Skeletal muscle tissue (tissue), 3 donors: ENCODE measurements at regions not wholly inside any gene's neighbourhood (a gene's known extent, or its start where the extent isn't known, plus 50 kb on each side); places are given as distances from the start of the nearest gene placed in this dataset.

Experiments used
- H3K27ac ChIP-seq: one replicate; pipeline ENCODE4 v1.7.0; 2013; ENCODE audit warnings: mild to moderate bottlenecking, low read depth, low read length, inconsistent platforms
- H3K27me3 ChIP-seq, 3 donors: one replicate each; pipeline ENCODE4 v1.7.0; 2013; ENCODE audit warnings: low read length in 3 of 3; ENCODE audit not compliant: control insufficient read depth in 3 of 3, insufficient read depth in 3 of 3
- H3K36me3 ChIP-seq, 3 donors: one replicate each; pipeline ENCODE4 v1.7.0; 2013; ENCODE audit warnings: low read length in 3 of 3; ENCODE audit not compliant: control insufficient read depth in 3 of 3, insufficient read depth in 3 of 3
- H3K4me1 ChIP-seq, 3 donors: one replicate each; pipeline ENCODE4 v1.7.0; 2013; ENCODE audit warnings: low read length in 3 of 3, mild to moderate bottlenecking in 3 of 3; ENCODE audit not compliant: control insufficient read depth in 3 of 3, insufficient read depth in 3 of 3
- H3K4me3 ChIP-seq, 3 donors: one replicate each; pipeline ENCODE4 v1.7.0; 2013; ENCODE audit warnings: low read length in 3 of 3
- H3K9ac ChIP-seq, 3 donors: one replicate each; pipeline ENCODE4 v1.7.0; 2013; ENCODE audit warnings: low read length in 3 of 3, mild to moderate bottlenecking in 3 of 3, moderate library complexity in 2 of 3, low read depth in 1 of 3
- H3K9me3 ChIP-seq, 3 donors: one replicate each; pipeline ENCODE4 v1.7.0; 2013; ENCODE audit warnings: low read length in 3 of 3; ENCODE audit not compliant: control insufficient read depth in 3 of 3
- donor health status: Osteomylitis.

GRCh38 chr20:50286609-50287008 lies 96.0 kb downstream of the CEBPB start:
- Histone ChIP-seq H3K36me3 (no peaks in the 10 kb centered on the region), H3K4me3 (no peak overlapping the region), H3K9ac (peak overlapping the region in 2 of 3 donors; percentile 58 to 60), H3K4me1 (peaks cover 36 to 57% (median 46%) of the 10 kb centered on the region in 3 donors), H3K27ac (peak overlapping the region; percentile 82), H3K27me3 (no peaks in the 10 kb centered on the region), H3K9me3 (no peaks in the 10 kb centered on the region)

GRCh38 chr20:50287512-50287911 lies 96.9 kb downstream of the CEBPB start:
- no peaks in the 10 kb centered on the region for H3K27me3 ChIP-seq
- peaks cover 45 to 61% (median 48%) of the 10 kb centered on the region in 3 donors for H3K4me1 ChIP-seq
- no peak overlapping the region for H3K27ac ChIP-seq
- H3K36me3 ChIP-seq, result no peaks in the 10 kb centered on the region
- no peak overlapping the region for H3K4me3 ChIP-seq
- no peak overlapping the region for H3K9ac ChIP-seq
- no peaks in the 10 kb centered on the region for H3K9me3 ChIP-seq

GRCh38 chr20:50288128-50288623 lies 97.5 kb downstream of the CEBPB start:
- no peak overlapping the region for H3K27ac ChIP-seq
- no peaks in the 10 kb centered on the region for H3K9me3 ChIP-seq
- H3K36me3 ChIP-seq, result no peaks in the 10 kb centered on the region
- H3K4me1 ChIP-seq, result peaks cover 50 to 62% (median 51%) of the 10 kb centered on the region in 3 donors
- no peak overlapping the region for H3K9ac ChIP-seq
- H3K4me3 ChIP-seq, result no peak overlapping the region
- H3K27me3 ChIP-seq, result no peaks in the 10 kb centered on the region

GRCh38 chr20:50289581-50289980 lies 99.0 kb downstream of the CEBPB start:
- Histone ChIP-seq H3K9ac (no peak overlapping the region), H3K4me1 (peaks cover 41 to 58% (median 41%) of the 10 kb centered on the region in 3 donors), H3K27me3 (no peaks in the 10 kb centered on the region), H3K27ac (no peak overlapping the region), H3K9me3 (no peaks in the 10 kb centered on the region), H3K4me3 (no peak overlapping the region), H3K36me3 (no peaks in the 10 kb centered on the region)

- Histone ChIP-seq H3K27ac (no peak overlapping the region), H3K4me1 (peaks cover 35 to 57% (median 36%) of the 10 kb centered on the region in 3 donors)
Observed at GRCh38 chr20:50290112-50290511, 99.5 kb downstream of the CEBPB start.

GRCh38 chr20:50290808-50291207 lies 100.2 kb downstream of the CEBPB start:
- H3K36me3 ChIP-seq, result no peaks in the 10 kb centered on the region
- H3K4me1 ChIP-seq, result peaks cover 29 to 50% (median 29%) of the 10 kb centered on the region in 3 donors
- no peaks in the 10 kb centered on the region for H3K27me3 ChIP-seq
- H3K4me3 ChIP-seq, result no peak overlapping the region
- H3K9ac ChIP-seq, result no peak overlapping the region
- H3K27ac ChIP-seq, result peak overlapping the region; percentile 30
- no peaks in the 10 kb centered on the region for H3K9me3 ChIP-seq

More at GRCh38 chr20:50290112-50290511, 99.5 kb downstream of the CEBPB start:
- Histone ChIP-seq H3K9me3 (no peaks in the 10 kb centered on the region), H3K4me3 (no peak overlapping the region), H3K36me3 (no peaks in the 10 kb centered on the region), H3K9ac (no peak overlapping the region), H3K27me3 (no peaks in the 10 kb centered on the region)

- Histone ChIP-seq H3K36me3 (no peaks in the 10 kb centered on the region), H3K27me3 (no peaks in the 10 kb centered on the region), H3K9ac (no peak overlapping the region), H3K9me3 (no peaks in the 10 kb centered on the region), H3K4me1 (peaks cover 24 to 45% (median 25%) of the 10 kb centered on the region in 3 donors), H3K27ac (peak overlapping the region; percentile 91), H3K4me3 (no peak overlapping the region)
Observed at GRCh38 chr20:50291254-50292078, 100.8 kb downstream of the CEBPB start.

GRCh38 chr20:50292079-50292590 lies 101.5 kb downstream of the CEBPB start:
- no peak overlapping the region for H3K4me3 ChIP-seq
- peaks cover 20 to 39% (median 22%) of the 10 kb centered on the region in 3 donors for H3K4me1 ChIP-seq
- H3K27me3 ChIP-seq, result no peaks in the 10 kb centered on the region
- no peaks in the 10 kb centered on the region for H3K36me3 ChIP-seq
- no peaks in the 10 kb centered on the region for H3K9me3 ChIP-seq
- peak overlapping the region in 1 of 3 donors; percentile 73 for H3K9ac ChIP-seq
- peak overlapping the region; percentile 91 for H3K27ac ChIP-seq

GRCh38 chr20:50292591-50293283 lies 102.1 kb downstream of the CEBPB start:
- peaks cover 20 to 39% (median 22%) of the 10 kb centered on the region in 3 donors for H3K4me1 ChIP-seq
- H3K27ac ChIP-seq, result peak overlapping the region; percentile 91
- H3K9ac ChIP-seq, result peak overlapping the region; percentile 58 to 73 (median 65)
- peak overlapping the region in 2 of 3 donors; percentile 2 to 19 for H3K4me3 ChIP-seq
- no peaks in the 10 kb centered on the region for H3K36me3 ChIP-seq
- H3K9me3 ChIP-seq, result no peaks in the 10 kb centered on the region
- H3K27me3 ChIP-seq, result no peaks in the 10 kb centered on the region
